SHP77 (cell line): ENCODE measurements at regions not wholly inside any gene's neighbourhood (a gene's known extent, or its start where the extent isn't known, plus 50 kb on each side); places are given as distances from the start of the nearest gene placed in this dataset.
"Not testable (repeated sequence)": the region's sequence is repeated elsewhere in the genome, so short reads cannot be mapped to it uniquely, and the experiment has no call there.

Source experiments
- DNase-seq, 2 experiments: peaks; one replicate each; lab custom pipeline; 2025; lab: John Stamatoyannopoulos, UW

DNA sequence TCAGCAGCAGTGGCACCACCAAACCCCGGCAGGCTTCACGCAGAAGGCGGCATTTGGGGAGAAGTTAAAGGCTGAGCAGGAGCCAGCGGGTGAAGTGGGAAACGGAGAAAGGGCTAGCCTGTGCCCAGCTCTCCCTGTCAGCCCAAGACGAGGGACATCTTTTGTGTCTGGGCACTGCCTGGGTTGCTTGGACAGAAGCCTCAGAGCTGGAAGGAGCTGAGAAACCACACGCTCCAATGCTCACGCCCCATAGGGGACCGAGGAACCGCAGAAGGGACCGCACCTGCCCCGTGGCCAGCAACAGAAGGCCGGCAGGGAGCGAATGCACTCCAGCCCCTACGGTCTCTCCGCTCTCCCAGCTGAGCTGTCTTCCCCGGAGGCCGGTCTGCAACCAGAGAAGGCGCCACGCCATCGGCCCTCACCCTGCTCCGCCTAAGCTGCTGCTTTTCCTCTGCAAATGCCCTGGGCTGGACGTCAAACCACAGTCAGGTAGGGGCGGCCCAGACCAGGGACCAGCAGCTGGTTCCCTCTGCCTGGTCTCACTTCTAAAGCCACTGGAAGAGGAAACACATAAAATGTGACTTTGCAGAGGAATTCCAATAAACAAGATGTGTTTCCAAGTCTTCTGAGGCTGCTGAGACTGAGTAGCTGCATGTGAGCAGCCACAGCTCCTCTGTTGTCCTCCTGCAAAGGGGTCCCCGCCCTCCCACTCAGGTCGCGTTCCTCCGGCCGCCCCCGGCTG is 182.4 kb upstream of the ZNF469 start:
- not testable (repeated sequence) for DNase-seq

DNA sequence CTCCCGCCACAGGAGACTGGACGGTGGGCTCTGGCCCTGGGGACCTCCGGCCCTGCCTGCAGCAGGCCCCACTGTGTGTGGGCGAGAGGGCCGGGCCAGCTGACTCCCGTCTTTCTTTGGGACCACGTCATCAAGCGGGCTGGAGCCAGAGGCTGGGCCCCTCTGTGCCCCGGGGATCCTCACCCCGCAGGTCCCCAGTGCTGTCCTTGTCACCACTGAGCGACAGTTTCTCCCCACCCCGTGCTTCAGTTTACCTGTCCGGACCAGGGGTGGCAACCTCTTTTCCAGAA is 181.9 kb upstream of the ZNF469 start:
- DNase-seq = no peak

DNA sequence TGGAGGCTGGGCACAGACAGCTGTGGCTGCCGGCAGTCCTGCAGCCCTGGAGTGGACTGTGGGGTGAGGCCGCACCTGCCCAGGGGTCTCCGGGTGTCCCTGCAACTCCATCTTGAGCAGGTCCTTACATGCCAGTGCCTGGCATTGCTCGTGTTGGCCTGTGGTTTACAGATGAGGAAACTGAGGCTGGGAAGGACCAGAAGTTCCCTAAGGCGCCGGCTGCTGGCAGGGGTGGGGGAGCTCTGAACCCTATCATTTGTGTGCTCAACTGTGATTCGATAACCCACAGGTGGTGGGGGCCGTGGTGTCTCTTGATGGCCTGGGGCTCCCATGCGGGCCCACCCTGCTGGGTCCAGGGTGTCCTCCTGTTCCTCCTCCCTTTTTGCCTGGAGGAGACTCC is 181.1 kb upstream of the ZNF469 start:
- not testable (repeated sequence) for DNase-seq

DNA sequence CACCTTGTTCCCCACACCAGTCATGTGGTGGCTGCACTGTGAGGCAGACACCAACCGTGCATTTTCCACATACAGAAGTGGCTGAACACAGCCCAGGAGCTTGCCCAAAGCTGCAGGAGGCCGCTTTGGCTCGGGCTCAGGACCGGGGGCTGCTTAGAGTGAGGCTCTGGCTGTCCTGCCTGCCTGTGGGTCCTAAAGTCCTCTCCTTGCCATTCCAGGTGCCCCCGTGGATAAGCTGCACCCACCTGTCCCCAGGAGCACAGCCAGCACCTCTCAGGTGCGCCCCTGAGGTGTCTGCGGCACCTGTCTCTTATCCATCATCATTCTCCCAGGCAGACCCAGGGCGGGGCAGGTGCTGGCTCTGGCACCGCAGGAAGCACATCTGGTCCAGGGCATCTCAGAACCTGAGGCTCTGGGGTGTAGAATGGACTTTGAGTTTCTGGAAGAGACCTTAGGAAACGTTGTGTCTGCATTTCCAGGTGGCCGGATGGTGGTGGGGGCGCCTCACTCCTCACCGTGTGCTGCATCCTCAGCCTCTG is 180.5 kb upstream of the ZNF469 start:
- DNase-seq = no peak

DNA sequence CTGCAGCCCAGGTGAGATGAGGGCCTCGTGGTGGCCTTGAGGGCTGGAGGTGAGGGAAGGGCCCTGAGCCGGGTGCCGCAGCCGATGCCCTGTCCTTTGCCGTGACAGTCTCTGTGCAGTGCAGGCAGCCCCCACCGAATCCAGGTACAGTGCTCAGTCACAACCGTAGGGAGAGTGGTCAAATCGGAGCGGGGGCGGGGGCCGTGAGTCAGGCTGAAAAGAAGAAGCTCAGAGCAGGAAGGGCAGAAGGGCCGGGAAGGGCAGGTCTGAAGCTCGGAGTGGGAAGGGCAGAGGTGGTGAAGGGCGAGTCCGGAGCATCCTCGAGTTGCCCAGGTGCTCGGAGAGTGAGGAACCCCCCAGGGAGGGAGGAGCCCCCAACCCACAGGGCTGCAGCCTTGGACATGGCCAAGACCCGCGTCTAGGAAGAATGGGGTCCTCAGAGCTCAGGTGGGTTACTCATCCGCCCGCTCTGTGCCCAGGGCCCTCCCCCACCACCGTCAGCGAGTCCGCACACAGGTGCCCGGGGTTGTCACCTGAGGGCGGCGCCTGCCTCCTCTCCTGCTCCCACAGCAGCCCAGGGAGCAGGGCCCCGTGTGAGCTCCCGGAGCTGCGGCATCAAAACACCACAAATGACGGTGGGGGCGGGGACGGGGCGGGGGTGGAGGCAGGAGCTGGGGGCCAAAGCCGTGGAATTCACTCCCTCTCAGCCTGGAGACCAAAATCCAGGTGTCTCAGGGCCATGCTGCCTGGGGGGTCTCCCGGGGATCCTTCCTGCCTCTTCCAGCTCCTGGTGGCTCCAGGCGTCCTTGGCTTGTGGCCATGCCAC is 179.7 kb upstream of the ZNF469 start:
- not testable (repeated sequence) for DNase-seq

DNA sequence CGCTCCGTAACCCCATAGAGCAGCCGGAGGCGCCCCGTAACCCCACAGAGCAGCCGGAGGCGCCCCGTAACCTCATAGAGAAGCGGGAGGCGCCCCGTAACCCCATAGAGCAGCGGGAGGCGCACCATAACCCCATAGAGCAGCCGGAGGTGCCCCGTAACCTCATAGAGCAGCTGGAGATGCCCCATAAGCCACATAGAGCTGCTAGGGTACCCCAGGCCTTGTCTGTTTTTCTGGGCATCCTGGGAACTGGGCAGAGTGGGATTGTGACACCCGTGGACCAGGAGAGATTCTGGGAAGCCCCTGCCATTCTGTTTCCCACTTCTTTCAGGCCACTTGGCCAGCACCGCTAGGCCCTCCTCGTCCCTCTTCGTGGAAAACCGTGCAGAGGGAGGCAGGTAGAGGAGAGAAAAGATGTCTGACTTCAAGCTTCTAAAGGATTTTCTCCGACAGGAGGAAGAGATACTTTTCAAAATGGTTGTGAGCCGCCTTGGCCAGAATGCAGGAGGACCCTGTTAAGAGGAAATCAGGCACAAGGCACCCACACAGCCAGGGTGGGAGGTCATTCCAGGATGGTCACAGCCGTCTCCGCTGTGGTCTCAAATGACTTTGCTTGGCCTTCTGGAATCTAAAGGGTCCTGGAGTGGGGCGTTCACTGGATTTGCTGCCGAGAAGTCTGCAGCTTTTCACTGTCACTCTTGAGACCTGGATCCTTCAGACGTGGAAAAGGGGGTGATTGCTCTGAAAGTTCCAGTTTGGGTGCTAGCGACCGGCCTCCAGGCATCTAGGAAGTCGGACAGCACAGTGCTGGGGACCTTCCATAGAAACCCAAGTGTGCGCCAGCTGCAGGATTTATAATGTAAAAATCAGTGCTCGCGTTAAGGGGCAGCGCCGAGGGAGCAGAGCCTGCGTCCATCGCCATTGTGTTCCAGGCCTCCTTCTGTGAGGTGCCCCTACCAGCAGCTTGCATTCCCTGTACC is 178.3 kb upstream of the ZNF469 start:
- not testable (repeated sequence) for DNase-seq

DNA sequence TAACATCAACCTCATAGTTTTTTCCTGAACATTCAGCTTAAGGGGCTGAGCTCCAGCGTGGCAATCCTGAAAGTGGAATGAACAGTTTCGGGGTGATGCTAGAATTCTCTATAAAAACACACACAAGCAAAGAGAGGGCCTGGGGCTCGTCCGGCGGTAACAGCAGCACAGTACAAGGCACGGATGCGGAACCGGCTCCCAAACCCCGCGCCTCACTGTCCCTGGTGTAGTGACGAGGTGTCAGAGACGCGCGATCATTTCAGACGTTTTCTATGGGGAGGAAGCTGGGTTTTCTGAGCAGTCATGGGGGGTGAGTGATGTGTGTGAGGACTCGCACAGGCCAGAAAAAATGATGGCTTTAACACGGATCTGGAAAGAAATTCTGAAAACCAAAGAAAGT is 177.3 kb upstream of the ZNF469 start:
- not testable (repeated sequence) for DNase-seq

DNA sequence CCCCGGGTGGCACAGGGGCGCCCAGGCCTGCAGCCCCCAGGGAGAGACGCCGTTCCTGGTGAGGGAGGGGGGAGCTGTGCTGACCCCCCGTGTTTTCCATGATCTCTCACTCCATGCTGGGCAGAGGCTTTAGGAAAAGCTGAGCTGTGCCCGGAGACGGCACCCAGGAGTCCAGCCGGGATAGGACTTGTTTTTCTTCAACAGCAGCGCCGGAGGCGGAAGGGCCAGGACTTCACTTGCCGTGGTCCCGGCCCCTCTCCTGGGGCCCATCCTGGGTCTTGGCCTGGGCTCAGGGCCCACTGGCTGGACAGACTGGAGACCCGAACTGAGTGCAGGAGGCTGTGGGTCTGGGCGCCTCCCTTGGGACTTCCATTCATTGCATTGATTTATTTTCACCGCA is 176.8 kb upstream of the ZNF469 start:
- not testable (repeated sequence) for DNase-seq

DNA sequence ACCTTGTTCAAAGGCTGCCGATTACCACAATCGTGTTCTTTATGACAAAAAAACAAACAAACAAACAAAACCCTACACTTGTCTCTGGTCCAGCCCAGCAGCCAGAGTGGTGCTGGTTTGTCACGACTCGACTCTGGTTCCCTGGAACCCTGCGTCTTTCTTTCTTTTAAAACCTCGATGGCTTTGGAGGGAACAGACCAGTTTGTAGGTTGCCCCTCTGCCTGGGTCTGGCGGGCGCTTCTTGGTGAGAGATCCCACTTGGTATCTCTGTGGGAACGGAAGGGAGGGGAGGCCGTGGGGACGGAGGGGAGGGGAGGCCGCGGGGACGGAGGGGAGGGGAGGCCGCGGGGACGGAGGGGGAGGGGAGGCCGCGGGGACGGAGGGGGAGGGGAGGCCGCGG is 176.2 kb upstream of the ZNF469 start:
- DNase-seq = not testable (repeated sequence)

DNA sequence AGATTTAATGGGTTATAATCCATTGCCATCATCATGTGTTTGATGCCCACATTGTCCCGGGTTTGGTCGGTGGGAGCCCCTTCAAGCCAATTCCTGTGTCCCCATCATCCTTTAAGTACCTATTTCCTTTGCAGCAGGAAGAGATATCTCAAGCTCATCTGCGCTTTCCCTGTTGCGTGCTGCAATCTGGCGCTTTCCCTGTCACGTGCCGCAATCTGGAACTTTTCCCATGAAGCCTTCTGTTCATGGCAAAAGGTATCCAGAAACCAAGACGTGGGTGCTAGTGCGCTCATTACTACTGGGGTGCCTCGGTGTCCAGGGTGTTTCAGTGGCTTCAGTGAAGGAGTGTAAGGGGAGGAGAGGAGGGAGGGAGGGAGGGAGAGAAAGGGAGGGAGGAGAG is 174.6 kb upstream of the ZNF469 start:
- DNase-seq = no peak

DNA sequence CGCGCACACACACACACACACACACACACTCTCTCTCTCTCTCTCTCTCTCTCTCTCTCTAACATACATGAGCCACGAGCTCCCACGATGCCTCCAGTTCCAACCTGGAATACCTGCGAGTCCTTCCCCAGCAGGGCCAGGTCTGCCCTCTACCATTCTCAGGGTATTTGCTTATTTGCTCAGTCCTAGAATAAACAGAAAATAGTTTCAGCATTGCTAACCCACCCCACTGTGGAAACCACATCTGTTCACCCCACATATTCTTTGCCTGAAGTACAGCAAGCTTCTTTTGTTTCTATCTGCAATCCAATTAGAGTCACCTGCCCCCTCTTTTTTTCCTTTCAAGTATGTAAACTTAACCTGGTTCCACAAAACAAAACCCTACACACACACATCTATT is 174.0 kb upstream of the ZNF469 start:
- not testable (repeated sequence) for DNase-seq

DNA sequence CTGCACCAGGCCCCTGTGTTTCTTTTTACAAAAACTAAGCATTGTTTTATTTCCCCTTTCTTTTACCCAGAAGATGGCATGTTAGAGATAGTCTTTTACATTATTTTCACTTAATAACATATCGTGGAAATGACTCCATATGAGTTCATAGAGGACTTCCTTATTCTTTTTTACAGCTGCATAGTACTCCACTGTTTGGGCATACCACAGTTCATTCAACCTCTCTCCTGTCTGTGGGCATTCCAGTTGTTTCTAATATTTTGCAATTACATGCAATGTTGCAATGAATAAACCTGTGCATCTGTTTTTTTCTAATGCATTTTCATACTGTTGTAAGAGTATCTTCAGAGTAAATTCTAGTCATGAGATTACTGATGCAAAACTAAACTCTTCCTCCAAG is 173.2 kb upstream of the ZNF469 start:
- not testable (repeated sequence) for DNase-seq

DNA sequence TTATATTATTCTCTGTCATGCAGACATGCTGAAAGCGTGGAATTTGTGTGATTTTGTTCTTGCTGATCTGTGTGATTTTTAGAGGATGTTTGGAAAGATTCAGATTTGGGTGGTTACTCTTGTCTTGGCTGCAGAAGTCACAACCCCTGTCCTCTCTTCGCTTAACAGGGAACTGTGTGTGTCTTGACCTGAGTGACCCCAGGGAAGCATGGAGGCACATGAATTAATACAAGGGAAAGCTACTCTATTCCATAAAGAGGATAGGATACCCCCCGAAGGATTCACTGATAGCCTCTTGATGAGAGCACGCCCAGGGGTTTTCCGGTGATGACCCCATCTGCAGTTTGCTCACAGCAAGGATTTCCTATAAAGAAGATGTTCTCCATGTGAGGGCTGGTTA is 168.8 kb upstream of the ZNF469 start:
- not testable (repeated sequence) for DNase-seq

DNA sequence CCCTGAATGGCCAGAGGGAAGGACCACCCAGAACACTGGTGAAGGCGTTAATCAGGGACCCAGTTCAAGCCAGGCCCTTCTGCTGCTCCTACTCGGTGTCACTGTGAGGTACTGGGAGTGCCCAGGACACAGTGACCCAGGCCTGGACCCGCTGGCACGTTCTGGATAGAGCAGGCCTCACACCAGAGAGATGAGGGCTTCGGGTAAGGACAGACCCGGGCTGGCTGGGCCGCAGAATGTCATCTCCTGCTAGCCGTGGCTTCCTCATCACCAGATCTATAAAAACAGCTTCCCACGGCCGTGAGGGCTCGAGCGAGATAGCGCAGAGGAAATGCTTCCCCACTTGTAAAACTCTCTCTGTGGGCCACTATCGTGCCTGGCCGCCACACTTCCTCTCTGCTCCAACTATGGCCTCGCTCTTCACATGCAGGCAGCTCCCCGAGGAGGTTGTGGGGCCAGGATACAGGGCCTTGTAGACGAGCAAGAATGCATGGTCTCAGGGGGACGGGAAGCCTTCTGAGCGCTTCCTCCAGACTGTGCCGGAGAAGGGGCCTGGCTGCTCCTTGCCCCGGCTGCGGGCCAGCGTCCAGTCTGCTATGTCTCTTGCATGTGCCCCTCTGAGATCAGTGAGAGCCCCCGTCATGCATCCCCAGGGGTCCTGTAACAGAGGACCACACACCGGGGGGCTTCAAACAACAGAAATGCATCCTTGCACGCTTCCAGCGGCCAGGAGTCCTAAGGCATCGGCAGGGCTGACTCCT is 161.6 kb upstream of the ZNF469 start:
- DNase-seq = not testable (repeated sequence)

DNA sequence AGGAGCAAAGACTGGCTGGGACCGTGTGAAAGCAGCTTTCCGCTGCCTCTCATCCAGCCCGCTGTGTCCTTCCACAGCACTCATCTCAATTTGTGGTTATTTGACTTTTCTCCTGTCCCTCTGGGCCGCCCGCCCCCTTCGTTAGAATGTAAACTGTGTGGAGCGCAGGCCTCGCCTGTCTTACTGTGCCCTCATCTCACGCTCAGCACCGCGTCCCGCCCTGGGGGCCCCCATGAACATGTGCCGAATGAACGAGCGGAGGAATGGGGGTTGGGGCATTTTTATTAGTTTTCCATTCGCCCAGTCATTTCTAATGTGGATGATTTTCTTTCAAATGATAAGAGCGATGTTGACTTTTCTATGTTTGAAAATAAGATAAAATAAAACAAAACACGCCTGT is 159.1 kb upstream of the ZNF469 start:
- not testable (repeated sequence) for DNase-seq

DNA sequence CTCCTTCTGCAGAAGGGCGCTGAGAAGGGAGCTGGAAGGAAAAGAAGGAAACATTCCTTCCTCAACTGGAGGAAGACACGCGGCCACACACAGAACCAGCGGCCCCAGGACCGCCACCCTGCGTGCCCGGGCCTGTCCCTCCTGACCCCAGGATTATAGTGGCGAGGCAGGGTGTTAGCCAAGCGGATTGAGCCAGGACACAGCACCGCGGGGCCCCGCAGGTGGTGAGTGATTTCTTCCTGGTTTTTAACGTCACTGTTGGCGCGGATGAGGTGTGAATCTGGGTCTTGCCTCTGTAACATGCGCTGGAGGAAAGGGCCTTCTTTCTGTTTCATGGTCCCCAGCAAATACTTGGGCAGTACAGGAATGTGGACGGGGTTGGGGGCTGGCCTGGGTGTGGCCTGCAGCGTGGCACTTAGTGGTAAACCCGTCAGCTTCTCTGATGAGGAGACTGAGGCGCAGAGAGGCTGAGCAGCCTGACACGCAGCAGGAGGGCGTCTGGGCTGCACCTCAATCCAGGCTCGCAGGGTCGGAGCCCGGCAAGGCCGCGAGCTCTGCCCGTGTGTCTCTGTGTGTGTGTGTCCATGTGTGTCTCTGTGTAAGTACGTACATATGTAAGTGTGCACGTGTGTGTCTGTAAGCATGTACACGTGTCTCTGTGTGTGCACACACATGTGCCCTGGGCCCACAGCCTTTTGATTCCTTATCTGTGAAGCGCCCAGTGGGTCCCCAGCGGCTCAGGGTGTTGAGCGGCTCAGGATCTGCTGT is 158.4 kb upstream of the ZNF469 start:
- not testable (repeated sequence) for DNase-seq

DNA sequence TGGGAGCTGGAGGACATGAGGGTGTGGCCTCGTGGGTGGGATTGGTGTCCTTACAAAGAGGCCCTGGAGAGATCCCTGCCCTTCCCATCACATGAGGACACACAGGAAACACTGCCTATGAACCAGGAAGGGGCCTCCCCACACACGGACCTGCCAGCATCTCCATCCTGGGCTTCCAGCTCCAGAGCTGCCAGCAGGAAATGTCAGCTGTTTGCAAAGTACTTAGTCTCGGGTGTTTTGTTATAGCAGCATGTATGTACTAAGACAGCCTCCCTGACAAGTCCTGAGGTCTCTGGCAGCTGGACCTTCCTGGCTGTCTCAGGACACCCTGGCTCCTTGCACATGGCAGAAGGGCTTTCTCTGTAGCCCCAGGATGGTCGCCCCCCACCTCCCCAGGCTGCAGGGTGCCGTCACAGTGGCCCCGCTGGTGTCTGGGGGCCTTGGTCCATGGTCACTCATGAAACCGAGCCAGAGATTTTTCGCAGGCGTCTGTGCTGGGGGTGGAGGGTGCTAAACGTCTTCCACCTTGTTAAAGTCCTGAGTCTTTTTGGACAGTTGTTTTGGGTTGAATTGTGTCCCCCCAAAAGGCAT is 157.0 kb upstream of the ZNF469 start:
- DNase-seq = not testable (repeated sequence)

DNA sequence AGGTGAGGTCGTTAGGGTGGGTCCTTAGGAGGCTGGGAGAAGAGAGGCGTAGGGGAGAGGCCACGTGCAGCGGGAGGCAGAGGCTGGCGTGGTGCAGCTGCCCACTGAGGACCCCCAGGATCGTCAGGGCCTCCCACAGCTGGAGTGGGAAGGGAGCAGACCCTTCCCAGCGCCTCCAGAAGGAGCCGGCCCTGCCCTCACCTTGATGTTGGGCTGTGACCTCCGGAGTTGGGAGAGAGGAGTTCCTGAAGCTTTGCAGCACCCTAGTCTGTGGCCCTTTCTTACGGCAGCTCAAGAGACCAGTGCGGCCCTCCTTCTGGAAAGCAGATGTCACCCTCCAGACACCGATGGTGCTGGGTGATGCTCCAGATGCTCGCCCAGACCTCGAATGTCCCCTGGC is 156.5 kb upstream of the ZNF469 start:
- not testable (repeated sequence) for DNase-seq

DNA sequence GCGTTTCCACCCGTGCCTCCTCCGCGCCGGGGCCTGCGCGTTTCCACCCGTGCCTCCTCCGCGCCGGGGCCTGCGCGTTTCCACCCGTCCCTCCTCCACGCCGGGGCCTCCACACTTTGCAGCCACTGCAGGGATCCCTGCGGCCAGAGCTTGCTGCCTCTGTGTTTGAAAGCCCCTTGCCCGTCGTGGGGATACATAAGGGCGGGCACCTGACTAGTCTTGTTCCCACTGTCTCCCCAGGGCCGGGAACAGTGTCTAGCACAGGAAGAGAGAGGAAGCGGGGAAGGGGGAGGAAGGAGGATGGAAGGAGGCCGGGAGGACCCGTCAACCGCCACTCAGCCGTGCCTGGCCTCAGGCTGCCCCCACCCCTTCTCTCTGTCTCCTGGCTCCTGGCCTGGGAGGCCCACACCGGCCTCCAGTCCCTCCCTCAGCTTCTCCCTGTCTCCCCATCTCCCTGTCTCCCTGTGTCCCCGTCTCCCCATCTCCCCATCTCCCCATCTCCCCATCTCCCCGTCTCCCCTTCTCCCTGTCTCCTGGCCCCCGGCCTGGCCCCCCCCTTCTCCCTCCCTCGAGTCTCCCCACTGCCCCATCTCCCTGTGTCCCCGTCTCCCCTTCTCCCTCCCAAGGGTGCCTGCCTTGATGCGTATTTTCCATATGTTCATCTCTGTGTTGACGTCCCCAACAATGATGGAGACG is 155.6 kb upstream of the ZNF469 start:
- DNase-seq = not testable (repeated sequence)
